ENCODE measurements at regions not wholly inside any gene's neighbourhood (a gene's known extent, or its start where the extent isn't known, plus 50 kb on each side); places are given as distances from the start of the nearest gene placed in this dataset.

DNA sequence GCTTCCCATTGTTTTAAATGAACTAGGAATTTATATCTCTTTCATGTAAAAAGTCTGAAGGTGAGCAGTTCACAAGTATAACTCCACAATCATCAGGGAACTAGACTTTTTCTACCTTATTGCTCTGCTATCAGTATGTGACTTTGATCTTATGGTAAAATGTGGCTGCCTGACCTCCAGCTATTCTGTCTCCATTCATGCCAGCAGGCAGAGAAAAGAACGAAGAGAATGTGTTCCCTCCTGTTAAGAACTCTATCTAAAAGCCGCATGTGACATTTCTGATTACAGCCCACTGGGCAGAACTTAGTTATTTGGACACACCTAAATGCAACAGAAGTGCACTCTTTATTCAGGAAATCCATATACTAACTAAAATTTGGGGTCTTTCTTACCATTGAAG lies 102.8 kb upstream of the MBL2 start:
- no peak for FAIRE-seq
- TF ChIP-seq, protein P1, sequence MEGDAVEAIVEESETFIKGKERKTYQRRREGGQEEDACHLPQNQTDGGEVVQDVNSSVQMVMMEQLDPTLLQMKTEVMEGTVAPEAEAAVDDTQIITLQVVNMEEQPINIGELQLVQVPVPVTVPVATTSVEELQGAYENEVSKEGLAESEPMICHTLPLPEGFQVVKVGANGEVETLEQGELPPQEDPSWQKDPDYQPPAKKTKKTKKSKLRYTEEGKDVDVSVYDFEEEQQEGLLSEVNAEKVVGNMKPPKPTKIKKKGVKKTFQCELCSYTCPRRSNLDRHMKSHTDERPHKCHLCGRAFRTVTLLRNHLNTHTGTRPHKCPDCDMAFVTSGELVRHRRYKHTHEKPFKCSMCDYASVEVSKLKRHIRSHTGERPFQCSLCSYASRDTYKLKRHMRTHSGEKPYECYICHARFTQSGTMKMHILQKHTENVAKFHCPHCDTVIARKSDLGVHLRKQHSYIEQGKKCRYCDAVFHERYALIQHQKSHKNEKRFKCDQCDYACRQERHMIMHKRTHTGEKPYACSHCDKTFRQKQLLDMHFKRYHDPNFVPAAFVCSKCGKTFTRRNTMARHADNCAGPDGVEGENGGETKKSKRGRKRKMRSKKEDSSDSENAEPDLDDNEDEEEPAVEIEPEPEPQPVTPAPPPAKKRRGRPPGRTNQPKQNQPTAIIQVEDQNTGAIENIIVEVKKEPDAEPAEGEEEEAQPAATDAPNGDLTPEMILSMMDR (IDR thresholded peaks at IDR 0.05; ENCODE audit: insufficient read depth, missing control alignments): no peak
- no peak for DNase-seq (ENCODE audit: insufficient read length, low spot score)

DNA sequence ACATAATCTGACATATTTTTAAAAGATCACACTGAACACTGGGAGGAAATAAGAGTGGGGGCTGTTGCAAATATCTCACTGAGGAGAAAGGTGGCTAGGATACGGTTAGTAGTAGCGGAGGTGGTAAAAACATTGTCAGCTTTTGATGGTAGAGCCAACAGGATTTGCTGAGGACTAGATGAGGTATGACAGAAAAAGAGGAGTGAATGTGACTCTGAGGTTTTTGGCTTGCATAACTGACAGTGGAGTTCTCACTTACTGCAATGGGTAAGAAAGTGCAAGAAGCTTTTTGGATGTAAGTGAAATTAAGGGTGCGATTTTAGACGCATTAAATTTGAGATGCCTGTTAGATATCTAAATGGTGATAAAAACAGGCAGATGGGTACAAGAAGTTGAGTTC lies 102.0 kb upstream of the MBL2 start:
- no peak for FAIRE-seq

DNA sequence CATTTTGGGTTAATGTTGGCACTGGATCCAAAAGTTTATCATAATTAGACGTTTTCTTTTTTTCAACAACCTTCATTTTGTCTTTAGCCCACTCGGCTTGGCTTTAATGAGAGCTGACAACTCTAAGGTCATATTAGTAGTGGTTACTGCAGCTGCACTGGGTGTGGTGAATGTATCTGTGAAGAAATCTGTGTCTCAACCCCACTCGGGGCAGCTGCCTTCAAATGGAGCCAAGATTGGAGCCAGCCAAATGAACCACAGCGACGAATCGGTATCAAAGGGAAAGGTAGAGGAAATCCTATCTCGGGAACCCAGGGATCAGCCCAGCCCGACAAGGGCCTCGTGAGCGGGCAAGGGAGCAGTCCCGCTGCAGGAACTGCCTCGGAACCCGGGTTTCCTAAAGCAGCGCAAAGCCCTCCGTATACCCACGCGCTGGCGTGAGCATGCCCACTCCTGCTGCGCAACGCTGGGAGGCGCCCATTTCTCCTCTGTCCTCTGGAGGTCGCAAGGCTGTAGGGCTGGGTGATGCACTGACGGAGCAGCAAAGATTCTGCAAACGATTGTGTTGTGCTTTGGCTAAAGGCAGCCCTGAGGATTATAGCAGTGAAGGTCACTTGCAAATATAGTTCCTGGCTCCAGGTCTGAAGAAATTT lies 98.7 kb upstream of the MBL2 start:
- DNase-seq (ENCODE audit: insufficient read length, low spot score): no peak
- FAIRE-seq: no peak
- TF ChIP-seq, protein P1 (IDR thresholded peaks at IDR 0.05; ENCODE audit: insufficient read depth, missing control alignments): no peak

More for the DNA sequence above, 102.0 kb upstream of the MBL2 start:
- TF ChIP-seq, protein P1 (IDR thresholded peaks at IDR 0.05; ENCODE audit: insufficient read depth, missing control alignments): no peak
- DNase-seq (ENCODE audit: insufficient read length, low spot score): no peak

DNA sequence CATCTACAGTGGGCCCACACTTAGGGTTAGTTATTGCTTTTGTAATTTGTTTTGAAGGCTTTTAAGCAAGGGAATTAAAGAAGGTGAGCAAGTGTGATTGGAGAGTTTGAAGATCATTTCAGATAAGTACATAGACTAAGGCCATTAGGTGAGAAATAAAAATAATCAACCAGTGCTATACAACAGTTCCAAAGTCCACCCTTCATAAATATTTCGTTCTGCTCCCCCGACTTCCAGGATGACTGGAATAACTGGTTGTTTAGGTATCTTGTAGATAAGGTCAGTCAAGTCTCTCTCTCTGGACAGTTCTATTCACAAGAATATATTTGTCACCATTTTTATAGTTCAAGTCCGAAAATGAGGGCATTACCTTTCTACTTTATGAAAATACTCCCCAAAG lies 98.0 kb upstream of the MBL2 start:
- DNase-seq (ENCODE audit: insufficient read length, low spot score): no peak
- no peak for FAIRE-seq
- TF ChIP-seq, protein P1 (IDR thresholded peaks at IDR 0.05; ENCODE audit: insufficient read depth, missing control alignments): no peak

DNA sequence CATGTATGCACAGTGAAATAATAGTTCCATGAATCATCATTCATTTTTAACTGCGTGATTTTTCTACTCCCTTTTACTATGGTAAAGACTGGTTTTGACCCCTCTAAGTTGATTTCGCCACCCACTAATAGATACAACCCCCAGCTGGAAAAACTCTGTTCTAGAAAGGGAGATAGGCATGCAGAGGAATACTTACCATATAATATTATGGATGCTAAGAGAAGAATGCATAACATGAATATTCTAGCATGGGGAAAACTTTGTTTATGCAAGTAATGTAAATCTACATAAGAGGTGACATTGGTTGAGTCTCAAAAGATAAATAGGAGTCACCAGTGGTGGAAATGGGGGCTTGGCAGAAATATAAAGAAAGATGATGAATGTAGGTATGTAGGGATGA lies 97.3 kb upstream of the MBL2 start:
- DNase-seq (ENCODE audit: insufficient read length, low spot score): no peak
- TF ChIP-seq, protein P1 (IDR thresholded peaks at IDR 0.05; ENCODE audit: insufficient read depth, missing control alignments): no peak
- no peak for FAIRE-seq

DNA sequence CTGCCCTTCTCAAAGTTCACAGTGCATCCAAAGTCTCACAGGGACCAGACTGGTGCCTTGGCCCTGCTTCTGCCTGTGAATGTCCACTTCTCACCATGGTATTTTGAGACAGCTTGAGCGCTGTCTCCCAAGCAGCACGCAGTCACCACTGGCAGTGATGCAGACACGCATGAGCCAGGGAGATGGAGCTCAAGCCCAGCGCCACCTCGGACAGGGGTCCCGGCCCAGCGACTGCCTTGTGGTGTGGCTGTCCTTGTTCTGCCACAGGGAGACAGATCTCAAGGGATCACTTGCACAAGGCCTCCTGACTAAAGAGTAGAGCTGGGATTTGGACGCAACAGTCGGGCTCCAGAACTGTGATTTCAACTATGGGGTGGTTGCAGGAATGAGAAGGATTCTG lies 92.6 kb upstream of the MBL2 start:
- FAIRE-seq (no peak), DNase-seq (ENCODE audit: insufficient read length, low spot score) (no peak)
- TF ChIP-seq, protein P1 (IDR thresholded peaks at IDR 0.05; ENCODE audit: insufficient read depth, missing control alignments): no peak

DNA sequence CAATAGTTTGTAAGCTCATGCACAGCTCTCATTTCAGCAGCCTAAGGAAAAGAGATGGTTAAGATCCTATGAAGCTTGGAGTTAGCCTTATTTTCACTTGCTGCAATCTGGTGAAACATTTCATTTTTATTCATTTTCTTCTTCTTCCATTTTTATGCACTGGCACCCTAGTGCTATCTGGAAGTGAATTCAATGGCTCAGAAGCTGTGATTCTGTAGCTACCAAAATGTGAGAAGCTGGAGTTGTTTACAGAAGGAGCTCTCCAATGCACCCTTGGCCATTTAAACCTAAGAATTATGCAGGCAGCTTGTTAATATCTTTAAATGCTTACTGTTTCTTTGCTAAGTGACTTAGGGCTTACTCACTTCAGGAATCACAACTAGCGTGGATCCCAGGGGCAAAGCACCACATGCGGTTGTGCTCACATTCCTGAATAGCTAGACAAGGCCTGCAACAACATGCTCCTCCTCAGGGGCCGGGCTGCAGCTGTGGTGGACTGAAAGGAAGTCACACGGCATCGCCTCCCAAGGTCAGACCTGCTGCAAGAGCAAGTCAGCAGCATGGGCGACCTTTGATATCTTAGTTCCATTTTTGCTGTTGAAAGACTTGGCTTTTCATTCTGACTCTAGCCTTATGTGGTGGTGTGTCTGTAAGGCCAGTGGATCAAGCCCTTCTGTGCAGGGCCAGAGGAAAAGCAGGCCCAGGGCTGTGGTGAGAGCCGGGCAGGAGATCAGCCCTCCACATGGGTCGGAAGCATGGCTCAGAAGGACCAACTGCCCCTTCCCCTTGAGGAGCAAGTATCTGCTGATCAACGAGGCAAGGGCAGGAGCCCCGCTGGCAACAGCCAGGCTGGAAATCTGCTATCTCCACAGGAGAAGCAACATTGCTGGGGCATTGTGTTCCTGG lies 91.9 kb upstream of the MBL2 start:
- DNase-seq (ENCODE audit: insufficient read length, low spot score) (no peak), FAIRE-seq (no peak)
- TF ChIP-seq, protein P1 (IDR thresholded peaks at IDR 0.05; ENCODE audit: insufficient read depth, missing control alignments): no peak
